Activated naive CD4-positive, alpha-beta T cell (primary cell): ENCODE measurements at regions not wholly inside any gene's neighbourhood (a gene's known extent, or its start where the extent isn't known, plus 50 kb on each side); places are given as distances from the start of the nearest gene placed in this dataset.

Experiments used
- DNase-seq, 4 experiments: peaks; one replicate each; lab custom pipeline; 2025; lab: John Stamatoyannopoulos, UW

DNA sequence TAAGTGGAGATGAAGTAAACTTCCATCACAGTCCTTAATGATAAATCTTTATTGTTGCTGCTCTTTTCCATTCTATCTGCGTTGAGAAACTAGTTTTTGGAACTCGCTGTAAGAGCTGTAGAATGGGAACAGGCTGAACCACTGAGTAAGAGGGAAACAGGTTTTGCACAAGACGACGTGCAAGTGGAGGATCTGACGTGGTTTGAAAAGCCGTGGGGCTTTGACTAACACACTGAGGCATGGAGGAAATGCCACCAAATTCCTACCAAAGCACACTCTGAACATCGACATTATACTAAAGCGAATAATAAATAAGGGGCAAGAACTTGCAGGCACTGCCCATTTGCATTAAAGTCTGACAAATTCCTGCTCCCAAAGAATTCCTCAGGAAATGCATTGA lies 160.6 kb downstream of the KLF6 start:
- no peak for DNase-seq

DNA sequence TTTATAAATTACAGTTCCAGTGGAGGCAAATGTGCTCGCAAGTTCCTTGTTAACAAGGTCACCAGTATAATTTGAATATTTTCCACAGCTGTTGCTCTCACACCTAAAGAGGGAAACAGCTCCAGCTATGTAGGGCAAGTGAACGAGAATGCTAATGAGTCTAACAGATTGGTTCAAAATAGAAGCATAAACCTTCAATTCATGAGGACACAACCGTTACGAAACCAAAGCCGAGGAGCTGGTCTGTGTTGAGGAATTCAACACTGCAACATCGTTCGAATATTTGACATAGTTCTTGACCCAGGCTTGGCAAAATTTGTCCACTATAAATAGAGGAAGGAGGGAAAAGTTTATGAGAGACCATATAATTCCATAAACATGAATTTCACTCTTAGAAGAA lies 161.3 kb downstream of the KLF6 start:
- DNase-seq: no peak

DNA sequence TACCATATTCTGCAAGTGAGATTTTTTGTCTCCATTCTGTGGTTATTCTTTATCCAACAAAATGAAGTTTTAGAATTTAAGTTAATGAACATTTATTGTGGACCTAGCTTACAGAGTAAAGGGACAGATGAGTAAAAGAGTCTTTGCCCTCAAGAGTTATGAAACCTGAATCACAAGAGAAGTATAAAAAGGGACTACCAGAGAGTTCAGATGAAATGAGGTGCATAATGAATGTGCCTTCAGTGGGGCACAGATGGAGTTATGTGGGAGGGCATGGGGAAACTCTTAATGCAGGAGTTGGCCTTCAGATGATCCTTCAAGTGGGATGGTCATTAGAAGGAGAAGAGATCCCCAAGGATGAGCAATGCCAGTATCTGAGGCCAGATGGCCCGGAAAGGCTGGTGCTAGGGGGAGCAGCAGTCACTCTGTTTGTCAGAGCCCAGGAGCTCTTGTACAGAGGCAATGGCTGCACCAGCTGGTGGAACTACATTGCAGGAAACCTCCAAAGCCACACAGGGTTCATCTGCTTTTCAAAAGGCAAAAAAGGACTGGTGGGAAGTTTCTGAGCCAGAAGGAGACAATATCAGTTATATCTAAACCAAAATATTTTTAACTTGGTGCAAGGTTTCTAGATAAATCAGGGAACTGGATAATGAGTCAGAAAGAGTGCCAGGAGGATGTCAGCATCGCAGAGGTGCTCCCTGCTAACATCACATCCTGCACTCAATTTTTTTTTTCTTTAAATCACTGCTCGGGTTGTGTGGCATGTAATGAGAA lies 162.0 kb downstream of the KLF6 start:
- no peak for DNase-seq

GRCh38 chr10:3622427-3622826 lies 162.6 kb downstream of the KLF6 start:
- no peak for DNase-seq

DNA sequence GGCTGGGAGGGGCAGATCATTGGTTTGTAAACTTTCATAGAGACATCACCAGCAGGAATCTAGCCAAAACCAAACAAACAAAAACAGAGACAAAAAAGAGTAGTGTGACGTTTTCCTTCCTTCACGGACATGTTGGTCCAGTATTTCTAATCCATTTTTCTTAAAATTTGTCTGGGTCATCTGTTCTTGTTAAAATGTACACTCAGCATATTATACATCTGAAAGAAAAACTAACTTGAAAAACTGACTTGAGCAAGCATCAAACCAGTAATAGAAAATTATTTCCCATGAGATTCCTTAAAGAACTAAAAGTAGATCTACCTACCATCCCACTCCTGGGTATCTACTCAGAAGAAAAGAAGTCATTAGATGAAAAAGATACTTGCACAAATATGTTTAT lies 164.2 kb downstream of the KLF6 start:
- no peak for DNase-seq

DNA sequence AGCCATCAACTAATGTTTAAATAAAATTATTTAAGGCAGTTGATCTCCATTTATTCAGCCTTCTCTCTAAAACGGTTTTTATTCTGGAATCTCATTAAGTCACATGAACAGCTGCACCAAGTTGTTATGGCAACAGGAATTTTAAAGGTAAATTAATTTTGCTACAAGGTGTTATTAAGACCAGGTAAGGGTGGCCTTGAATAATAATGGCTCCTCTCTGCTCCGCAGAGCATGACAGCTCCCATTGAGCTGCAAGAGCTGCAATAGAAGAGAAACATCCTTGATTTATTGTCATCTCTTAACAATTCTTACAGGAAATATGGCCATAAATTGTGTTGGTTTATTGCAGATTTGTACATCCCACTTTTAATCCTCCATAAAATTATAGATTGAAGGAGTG lies 165.8 kb downstream of the KLF6 start:
- DNase-seq: no peak

- DNase-seq: no peak
Observed at GRCh38 chr10:3616880-3617279, 168.1 kb downstream of the KLF6 start.

DNA sequence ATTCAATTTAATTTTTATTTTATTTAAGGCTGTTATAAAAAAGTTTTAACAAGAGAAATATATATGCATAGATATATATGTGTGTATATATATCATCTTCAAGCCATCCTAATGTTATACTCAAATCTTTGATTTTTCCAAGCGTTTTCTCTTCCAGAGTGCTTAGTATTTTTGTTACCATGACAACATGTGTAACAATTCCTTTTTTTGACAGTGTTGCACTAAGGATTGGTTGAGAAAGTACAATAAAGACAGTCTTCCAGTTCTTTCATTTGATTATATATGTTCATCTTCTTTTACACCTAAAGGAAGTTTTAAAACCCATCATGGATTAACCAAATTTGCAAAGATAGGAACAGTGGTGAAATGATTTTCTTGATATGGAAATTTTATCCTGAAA lies 171.7 kb downstream of the KLF6 start:
- no peak for DNase-seq

DNA sequence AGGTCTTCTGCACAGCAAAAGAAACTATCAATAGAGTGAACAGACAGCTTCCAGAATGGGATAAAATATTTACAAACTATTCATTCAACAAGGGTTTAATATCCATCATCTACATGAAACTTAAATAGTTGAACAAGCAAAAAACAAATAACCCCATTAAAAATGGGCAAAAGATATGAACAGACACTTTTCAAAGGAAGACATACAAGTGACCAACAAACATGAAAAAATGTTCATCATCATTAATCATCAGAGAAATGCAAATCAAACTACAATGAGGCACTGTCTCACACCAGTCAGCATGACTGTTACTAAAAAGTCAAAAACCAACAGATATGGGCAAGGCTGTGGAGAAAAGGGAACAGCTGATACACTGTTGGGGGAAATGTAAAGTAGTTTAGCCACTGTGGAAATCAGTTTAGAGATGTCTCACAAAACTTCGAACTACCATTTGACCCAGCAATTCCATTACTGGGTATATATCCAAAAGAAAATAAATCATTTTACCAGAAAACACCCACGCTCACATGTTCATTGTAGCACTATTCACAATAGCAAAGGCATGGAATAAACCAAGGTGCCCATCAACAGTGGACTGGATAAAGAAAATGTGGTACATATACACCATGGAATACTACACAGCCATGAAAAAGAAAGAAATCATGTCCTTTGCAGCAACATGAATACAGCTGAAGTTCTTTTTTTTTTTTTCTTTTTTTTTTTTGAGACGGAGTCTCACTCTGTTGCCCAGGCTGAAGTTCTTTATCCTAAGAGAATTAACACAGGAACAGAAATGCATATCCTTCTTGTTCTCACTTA lies 172.6 kb downstream of the KLF6 start:
- no peak for DNase-seq

GRCh38 chr10:3606309-3606708 lies 178.7 kb downstream of the KLF6 start:
- no peak for DNase-seq

DNA sequence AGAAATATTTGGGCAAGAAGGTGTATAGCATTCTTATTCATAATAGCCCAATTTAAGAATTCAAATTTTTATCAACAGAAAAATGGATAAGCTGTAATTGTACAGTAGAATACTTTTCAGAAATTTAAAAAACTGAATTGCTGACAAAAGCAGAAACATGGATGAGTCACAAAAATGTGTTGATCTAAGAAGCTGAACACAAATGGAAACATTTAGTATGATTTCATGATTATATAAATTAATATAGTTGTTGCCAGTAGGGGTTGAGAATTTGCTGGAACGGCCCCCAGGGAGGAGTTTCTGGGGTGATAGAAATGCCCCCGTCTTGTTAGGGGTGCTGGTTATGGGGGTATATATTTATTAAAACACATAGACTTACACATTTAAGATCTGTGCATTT lies 179.1 kb downstream of the KLF6 start:
- DNase-seq: no peak

- DNase-seq: no peak
Observed at GRCh38 chr10:3595736-3596135, 189.3 kb downstream of the KLF6 start.

- no peak for DNase-seq
Observed at GRCh38 chr10:3593611-3594010, 191.4 kb downstream of the KLF6 start.

GRCh38 chr10:3592424-3592823 lies 192.6 kb downstream of the KLF6 start:
- DNase-seq: no peak

- no peak for DNase-seq
Observed at GRCh38 chr10:3588816-3589215, 196.2 kb downstream of the KLF6 start.

- DNase-seq: no peak
Observed at GRCh38 chr10:3588346-3588745, 196.7 kb downstream of the KLF6 start.

- DNase-seq: no peak
Observed at GRCh38 chr10:3584926-3585784, 199.9 kb downstream of the KLF6 start.

GRCh38 chr10:3580565-3580964 lies 204.4 kb downstream of the KLF6 start:
- no peak for DNase-seq

GRCh38 chr10:3579845-3580244 lies 205.2 kb downstream of the KLF6 start:
- DNase-seq: no peak

- DNase-seq: no peak
Observed at GRCh38 chr10:3578682-3579081, 206.3 kb downstream of the KLF6 start.

DNA sequence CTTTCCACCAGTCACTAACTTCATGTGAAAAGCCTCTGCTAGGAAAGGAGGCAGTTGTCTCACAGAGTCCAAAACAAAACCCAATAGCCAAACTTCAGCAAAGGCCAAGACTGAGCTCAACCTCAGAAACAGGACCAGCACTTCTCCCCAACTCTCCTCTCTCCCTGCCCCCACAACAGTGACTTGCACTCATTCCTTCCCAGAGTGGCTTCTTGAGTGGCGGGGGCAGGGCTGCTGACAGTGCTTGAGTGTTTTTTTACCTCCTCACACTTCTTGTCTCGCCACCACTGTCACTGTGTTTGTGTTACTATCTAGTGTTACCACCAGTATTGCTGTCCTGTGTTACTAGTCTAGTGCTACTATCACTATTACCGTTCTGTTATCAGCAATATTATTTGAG lies 206.8 kb downstream of the KLF6 start:
- DNase-seq: no peak

DNA sequence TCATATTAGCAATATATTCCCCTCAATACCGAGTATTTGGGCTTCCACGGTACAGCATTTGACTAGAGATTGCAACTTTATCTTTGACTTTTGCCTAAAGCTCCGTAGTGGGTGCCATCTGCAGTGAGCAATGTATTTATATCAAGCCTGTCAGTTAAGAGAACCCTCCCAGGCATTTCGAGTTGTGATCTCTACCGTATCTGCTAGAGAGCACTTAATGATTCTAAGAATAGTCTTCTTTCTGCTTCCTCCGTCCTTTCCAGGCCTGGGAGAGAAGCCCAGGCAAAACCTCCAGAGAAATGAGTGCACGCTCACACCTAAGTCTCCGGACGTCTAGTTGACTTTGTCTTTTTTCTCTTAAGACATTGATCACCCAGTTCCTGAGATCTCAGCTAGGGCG lies 210.6 kb downstream of the KLF6 start:
- DNase-seq: no peak

DNA sequence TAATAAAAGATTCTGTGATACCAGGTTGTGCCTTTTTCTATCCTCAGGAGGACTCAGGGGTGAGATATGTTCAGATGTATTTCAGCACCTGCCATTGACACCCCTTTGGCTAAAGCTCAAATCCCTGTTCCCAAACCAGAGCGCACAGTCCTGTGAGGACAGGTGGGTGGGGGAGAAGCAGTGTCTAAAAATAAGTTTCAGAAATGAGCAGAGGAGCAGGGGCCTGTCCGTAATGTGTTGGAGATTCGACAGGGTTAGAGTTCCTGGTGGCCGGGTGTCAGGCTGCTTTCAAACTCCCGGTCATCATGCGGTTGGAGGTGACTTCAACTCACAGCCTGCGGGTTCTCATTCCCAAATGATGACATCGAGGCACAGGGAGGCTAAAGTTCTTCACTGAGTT lies 211.5 kb downstream of the KLF6 start:
- DNase-seq: no peak
